GM21360 (cell line): ENCODE measurements at regions not wholly inside any gene's neighbourhood (a gene's known extent, or its start where the extent isn't known, plus 50 kb on each side); places are given as distances from the start of the nearest gene placed in this dataset.
"Not testable (repeated sequence)": the region's sequence is repeated elsewhere in the genome, so short reads cannot be mapped to it uniquely, and the experiment has no call there.

ENCODE experiments used
- ATAC-seq: cut with Tn5 transposase; IDR thresholded peaks from one replicate; pipeline ENCODE4 v1.9.1; 2021; ENCODE audit warnings: mild to moderate bottlenecking, moderate library complexity; ENCODE audit not compliant: unreplicated experiment

DNA sequence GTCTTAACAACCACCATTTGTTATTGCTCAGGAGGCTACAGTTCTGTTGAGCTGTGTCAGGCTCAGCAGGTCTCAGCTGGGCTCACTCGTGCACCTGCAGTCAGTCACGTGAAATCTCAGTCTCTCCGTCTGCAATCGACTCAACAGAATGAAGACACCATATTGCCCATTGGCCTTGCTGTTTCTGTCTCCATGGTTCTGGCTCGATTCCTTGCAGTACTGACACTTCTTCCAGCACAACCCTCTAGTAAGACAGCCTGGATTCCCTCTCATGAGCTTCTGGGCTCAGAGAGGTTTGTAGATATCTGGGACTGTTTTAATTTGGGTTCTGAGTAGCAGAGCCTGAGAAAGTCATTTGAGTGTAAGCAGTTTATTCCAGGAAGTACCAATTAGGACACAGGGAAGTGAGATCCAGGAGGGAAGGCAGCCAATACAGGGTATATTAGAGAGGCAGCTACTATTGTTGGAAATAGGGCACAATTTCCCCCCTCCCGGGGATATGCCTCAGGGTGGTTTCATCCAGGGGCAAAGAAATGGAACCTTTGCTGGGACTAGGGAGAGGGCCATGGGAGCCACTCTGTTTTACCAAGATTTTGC, 87.4 kb upstream of the RALGAPA2 start:
- no peak for ATAC-seq

DNA sequence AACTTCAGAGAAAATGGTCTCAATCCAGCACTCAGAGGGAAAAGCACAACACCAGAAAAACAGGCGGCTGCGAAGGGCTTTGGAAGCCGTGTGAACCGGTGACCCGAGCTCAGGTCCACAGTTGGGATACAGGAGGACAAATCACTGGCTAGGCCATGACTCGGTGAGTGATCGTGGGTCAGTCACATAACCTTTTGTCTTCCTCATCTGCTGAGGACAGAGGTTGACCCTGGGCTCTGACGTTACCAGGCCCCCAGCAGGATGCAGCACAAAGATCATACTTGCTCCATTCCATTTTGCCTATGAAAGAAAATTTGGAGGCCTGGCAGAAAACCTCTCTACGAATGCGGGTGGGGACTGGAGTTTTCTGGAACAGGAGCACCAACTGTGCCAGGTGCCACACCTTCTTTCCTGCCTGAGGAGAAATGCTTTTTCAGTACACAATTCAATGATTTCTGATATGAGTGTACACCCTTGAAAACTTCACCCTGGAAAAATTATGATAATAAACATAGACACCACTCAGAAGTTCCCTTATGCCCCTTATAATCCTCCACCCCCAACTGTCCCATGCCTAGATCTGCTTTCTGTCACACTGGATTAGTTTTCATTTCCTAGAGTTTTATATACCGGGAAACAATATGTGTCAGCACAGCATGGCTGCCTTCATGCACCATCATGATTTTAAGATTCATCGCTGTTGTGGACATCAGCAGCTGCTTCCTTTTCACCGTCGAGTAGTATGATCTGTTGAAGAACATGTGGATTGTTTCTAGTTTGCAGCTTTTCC, 85.3 kb upstream of the RALGAPA2 start:
- ATAC-seq, result no peak

DNA sequence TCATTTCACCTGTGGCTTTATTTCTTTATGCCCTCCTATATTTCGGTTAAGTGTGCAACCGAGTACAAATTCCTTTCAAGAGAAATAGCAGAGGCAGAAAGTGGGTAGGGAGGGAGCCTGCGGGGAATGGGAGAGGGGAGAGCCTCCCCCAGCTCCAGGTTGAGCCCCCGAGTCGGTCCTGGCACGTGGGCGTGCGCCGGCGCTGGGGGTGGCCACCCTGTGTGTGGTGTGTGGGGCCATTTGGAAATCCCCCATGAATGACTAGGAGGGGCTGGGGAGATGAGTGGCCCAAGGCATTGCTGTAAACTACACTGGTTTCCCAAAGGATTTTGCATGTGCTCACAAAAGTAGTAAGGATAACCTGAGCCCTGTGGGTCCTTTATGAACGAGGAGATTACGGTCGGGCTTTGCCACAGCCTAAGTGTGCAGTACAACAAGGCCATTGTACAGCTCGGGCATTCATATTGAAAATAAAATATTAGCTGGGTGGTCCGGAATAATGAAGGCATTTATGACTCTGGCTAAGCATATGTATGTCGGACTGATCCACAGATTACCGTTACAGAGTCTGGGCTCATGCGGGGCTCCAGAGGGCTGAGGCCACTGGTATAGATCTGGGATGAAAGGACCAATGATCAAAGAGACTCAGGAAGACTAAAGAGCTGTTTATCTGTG, 84.5 kb upstream of the RALGAPA2 start:
- ATAC-seq, result no peak

DNA sequence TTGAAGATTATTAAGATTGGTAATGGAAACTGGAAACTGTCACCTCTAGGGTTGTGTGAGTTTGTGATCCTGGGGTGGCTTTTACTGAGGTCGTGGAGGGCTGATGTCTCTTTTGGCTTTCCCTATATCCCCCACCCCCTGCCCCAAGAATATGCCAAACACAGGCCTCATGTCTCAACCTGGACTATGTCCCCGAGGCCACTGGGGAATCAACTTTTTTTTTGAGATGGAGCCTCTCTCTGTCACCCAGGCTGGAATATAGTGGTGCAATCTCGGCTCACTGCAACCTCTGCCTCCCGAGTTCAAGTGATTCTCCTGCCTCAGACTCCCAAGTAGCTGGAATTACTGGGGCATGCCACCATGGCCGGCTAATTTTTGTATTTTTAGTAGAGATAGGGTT, 83.3 kb upstream of the RALGAPA2 start:
- ATAC-seq, result no peak

DNA sequence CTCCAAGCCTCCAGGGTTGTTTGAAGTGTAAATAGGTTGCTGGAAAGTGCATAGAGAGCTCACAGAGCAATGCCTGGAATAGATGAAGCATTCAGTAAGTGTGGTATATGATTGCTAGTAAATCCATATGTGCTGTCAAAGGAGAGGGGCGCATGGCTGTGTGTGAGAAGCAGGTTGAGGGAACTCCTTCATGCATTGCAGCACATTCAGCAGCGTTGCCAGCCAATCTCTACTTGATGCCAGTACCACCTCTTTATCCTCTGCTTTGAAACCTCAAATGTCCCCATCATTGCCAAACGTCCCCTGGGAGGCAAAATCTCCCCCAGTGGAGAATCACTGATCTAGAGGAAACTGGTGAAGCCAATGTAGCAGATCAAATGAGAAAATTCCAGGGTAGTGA, 82.7 kb upstream of the RALGAPA2 start:
- ATAC-seq, result no peak

- no peak for ATAC-seq
These were observed 81.1 kb upstream of the RALGAPA2 start for GRCh38 chr20:20793591-20793990.

GRCh38 chr20:20791664-20792568, 79.5 kb upstream of the RALGAPA2 start:
- ATAC-seq, result no peak

DNA sequence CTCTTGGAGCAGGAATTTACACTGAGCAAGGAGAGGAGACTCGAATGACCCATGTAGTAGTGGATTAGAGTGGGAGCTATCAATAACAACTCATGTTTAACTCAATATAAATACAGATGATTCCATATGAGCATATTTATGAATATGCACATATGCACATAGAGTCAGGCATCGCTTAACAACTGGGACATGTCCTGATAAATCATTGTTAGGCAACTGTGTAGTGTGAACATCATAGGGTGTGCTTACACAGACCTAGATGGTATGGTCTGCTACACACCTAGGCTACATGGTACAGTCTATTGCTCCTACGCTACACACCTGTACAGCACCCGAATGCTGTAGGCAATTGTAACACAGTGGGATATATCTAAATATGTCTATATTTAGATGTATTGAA, 75.9 kb upstream of the RALGAPA2 start:
- no peak for ATAC-seq

DNA sequence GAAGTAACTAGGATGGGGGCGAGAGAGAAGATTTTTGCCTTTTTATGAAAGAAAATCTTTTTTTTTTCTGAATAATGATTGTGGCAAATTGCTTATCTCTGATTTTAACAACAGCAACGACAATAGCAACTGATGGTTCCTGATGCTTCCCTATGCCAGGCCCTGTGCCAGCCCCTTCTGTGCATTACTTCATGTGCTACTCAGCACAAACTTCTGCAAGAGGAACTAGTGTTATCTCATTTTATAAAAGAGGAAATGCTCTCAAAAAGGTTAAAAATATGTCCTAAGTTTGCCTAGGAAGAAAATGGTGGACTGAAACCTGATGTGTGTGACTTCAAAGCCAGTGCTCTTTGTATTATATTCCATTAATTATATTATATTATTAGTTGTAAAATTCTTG, 74.0 kb upstream of the RALGAPA2 start:
- no peak for ATAC-seq

DNA sequence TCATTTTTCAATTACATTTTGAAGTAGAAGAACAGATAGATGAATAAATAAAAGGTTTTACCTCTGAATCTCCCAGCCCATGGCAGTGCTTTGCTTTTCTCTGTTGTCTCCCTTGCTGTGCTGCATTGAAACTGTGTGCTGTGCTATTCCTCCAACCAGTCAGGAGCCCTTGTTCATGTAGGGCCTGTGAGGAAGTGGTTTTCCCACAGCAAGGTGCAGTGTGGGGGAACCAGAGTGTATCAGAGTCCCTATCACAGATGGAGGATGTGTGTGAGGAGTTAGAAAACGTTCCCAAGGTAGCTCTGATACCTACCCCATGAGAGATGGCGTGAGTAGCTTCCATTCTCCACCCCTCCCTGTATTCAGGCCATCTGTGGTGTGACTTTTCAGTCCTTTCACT, 72.8 kb upstream of the RALGAPA2 start:
- ATAC-seq, result no peak

DNA sequence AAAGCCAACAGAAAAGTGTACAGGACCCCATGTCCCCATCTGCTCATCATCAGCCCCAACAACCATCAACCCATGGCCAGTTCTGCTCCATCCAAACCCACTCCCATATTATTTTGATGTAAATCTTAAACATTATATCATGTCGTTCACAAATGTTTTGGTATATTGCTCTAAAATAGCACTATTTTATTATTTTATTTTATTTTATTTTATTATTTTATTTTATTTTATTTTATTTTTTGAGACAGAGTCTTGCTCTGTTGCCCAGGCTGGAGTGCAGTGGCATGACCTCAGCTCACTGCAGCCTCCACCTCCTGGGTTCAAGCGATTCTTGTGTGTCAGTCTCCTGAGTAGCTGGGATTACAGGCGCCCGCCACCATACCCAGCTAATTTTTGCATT, 72.0 kb upstream of the RALGAPA2 start:
- ATAC-seq, result not testable (repeated sequence)

DNA sequence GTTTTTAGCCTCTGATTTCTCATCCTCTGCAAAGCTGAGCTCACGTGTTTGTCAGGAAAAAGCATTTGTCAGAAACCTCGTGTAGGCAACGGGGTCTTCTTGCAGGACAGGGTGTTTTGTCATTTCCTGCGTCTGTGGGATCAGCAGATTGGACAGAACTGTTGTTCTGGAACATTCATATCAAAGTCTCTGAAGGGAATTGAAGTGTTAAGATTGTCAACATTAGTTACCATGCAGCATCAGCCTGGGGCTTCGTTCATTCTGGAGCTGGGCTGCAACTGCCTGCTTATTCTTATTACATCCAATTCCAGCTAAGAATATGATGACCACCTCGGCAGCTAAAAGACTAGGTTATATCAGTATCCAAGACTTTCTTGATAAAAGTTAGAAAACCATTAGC, 71.0 kb upstream of the RALGAPA2 start:
- no peak for ATAC-seq

DNA sequence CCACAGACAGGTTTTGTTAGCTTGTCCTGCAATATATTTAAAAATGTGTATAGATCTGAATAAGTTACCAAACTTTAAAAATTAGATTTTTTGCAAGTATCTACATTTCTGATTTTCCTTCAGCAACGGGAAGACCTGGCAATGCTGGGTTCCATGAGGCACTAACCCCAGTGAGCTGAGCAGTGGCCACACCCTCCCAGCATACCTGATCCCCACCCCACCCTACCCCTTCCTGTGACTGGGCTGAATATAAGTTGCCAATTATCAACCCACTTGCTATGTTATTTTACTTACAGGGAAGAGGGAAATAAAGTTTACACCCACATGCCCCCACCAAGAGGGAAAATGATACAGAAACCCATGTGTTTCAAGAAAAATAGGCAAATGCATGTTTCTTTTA, 70.3 kb upstream of the RALGAPA2 start:
- no peak for ATAC-seq

GRCh38 chr20:20782231-20782630, 69.8 kb upstream of the RALGAPA2 start:
- no peak for ATAC-seq

DNA sequence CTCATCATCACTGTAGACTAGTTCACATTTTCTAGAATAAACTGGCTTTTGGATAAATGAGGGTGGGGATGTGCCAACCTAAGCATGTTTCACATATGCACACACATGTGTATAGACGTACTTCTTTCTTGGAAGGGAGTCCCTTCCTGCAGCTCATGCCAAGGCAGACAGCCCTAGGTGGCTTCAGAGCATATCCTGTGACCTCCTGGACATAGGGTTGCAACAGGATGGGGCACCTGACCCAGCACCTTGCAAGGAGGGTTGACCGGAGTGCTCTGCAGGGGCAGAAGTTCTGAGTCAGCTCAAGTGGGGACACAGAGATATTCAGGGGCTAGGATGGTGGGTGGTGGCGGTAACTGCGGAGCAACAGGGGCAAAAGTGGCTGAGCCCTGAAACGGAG, 68.6 kb upstream of the RALGAPA2 start:
- no peak for ATAC-seq

- ATAC-seq, result no peak
These were observed 67.8 kb upstream of the RALGAPA2 start for GRCh38 chr20:20780127-20780824.

GRCh38 chr20:20778676-20779075, 66.2 kb upstream of the RALGAPA2 start:
- ATAC-seq, result no peak

GRCh38 chr20:20772497-20773085, 60.1 kb upstream of the RALGAPA2 start:
- ATAC-seq, result no peak

GRCh38 chr20:20768202-20768815, 55.9 kb upstream of the RALGAPA2 start:
- ATAC-seq, result no peak
